Type B pancreatic cell (in vitro differentiated cells): ENCODE measurements at regions not wholly inside any gene's neighbourhood (a gene's known extent, or its start where the extent isn't known, plus 50 kb on each side); places are given as distances from the start of the nearest gene placed in this dataset.

Source experiments
- DNase-seq: peaks from one replicate; pipeline ENCODE4 v3.0.0; 2021; ENCODE audit warnings: mixed read lengths; ENCODE audit not compliant: unreplicated experiment; ENCODE audit errors: extremely low spot score
- H3K27ac Mint-ChIP-seq: 2 replicates; pipeline ENCODE4 v1.8.0; 2021; ENCODE audit warnings: mild to moderate bottlenecking, mixed read lengths
- H3K27me3 Mint-ChIP-seq: 2 replicates; pipeline ENCODE4 v1.8.0; 2021; ENCODE audit warnings: mixed read lengths
- H3K36me3 Mint-ChIP-seq: 2 replicates; pipeline ENCODE4 v1.8.0; 2021; ENCODE audit warnings: mixed read lengths
- H3K4me1 Mint-ChIP-seq: one replicate; pipeline ENCODE4 v1.8.0; 2021; ENCODE audit warnings: mixed read lengths; ENCODE audit not compliant: unreplicated experiment
- H3K4me3 Mint-ChIP-seq: 2 replicates; pipeline ENCODE4 v1.8.0; 2021; ENCODE audit warnings: mild to moderate bottlenecking, mixed read lengths
- H3K9me3 Mint-ChIP-seq: 2 replicates; pipeline ENCODE4 v1.8.0; 2021; ENCODE audit warnings: mixed read lengths
- TF ChIP-seq, protein P1 (sequence below): fragments of 200-600 bp; sonication (generic); conservative IDR thresholded peaks from 2 replicates; pipeline ENCODE4 v1.5.0; 2021; ENCODE audit warnings: antibody characterized with exemption, mild to moderate bottlenecking

DNA sequence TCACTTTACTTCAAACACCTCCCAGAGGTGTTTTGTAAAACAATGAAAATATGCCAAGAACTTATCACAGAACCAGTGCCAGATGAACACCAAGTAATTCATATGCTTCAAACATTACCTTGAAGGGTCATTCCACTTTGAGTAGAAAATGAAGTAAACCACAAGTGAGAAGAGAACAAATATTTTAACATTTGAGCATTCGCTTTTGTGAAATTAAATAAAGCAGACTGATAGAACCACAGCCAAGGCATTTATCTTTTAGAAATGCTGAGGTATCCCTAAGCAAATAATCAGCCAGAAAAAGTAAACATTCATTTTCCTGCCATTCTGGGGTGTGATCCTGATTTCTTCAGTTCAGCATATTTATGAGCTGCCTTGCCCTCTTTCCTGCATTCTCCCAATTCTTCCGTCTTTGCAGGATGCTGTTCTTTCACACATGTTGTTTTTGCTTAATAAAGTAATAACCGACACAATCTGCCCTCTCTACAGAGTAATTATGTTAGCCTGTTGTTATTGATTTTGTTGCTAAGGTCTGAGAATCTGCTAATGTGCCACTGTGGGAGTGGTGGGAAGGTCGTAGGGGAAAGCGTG lies 235.6 kb upstream of the TGFBR2 start:
- TF ChIP-seq, protein P1, sequence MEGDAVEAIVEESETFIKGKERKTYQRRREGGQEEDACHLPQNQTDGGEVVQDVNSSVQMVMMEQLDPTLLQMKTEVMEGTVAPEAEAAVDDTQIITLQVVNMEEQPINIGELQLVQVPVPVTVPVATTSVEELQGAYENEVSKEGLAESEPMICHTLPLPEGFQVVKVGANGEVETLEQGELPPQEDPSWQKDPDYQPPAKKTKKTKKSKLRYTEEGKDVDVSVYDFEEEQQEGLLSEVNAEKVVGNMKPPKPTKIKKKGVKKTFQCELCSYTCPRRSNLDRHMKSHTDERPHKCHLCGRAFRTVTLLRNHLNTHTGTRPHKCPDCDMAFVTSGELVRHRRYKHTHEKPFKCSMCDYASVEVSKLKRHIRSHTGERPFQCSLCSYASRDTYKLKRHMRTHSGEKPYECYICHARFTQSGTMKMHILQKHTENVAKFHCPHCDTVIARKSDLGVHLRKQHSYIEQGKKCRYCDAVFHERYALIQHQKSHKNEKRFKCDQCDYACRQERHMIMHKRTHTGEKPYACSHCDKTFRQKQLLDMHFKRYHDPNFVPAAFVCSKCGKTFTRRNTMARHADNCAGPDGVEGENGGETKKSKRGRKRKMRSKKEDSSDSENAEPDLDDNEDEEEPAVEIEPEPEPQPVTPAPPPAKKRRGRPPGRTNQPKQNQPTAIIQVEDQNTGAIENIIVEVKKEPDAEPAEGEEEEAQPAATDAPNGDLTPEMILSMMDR, result no peak
- DNase-seq, result no peak
- Mint-ChIP-seq H3K9me3 (peaks cover 5% of the 10 kb centered on the region), H3K27ac (peak overlapping the region; percentile 22), H3K27me3 (no peaks in the 10 kb centered on the region), H3K4me1 (peaks cover 31% of the 10 kb centered on the region), H3K36me3 (no peaks in the 10 kb centered on the region), H3K4me3 (peak overlapping the region; percentile 17)

DNA sequence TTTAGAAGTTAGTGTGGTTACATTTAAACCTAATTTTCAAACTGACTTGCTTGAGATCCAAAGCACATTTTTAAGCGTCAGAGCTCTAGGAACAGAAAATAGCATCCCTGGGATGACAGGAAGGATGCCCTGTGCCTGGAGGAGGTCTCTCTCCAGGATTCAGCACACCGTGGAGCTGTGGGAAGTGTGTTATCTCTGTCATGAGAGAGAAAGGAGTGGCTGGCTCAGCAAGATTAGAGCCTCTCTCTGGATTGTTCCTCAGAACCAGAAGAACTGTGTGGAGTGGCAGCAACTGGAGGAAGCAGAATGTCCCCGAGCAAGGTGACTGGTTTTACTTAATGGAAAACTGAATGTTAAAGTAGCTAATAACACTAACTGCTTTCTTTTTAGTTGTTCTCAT lies 233.6 kb upstream of the TGFBR2 start:
- no peaks in the 10 kb centered on the region for H3K27me3 Mint-ChIP-seq
- TF ChIP-seq, protein P1, result no peak

DNA sequence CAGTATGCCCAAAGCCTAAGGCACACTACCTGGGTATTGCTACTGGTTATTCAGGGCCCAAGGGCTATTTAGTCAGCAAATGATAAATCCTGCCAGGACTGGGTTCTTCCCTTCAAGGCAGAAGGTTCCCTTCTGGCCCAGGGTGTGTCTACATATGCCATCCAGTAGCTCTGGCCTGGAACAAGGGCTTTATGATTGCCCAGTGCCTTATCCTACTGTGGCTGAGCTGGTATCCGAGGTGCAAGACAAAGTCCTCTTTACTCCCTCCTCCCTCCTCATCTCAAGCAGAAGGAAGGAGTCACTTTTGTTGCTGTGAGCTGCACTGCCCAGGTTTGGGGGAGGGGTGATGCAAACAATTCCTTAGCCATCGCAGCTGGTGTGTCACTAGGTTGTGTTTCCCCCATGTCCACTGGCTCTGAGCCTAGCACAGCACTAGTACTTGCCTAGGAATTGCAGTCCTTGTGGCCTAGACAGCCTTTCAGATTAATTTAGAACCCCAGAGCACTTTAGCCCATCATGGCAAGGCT lies 221.8 kb upstream of the TGFBR2 start:
- Mint-ChIP-seq H3K27me3 (no peaks in the 10 kb centered on the region), H3K36me3 (no peaks in the 10 kb centered on the region), H3K4me1 (no peaks in the 10 kb centered on the region), H3K9me3 (no peaks in the 10 kb centered on the region), H3K4me3 (no peak overlapping the region), H3K27ac (no peak overlapping the region)
- TF ChIP-seq, protein P1, result no peak
- no peak for DNase-seq

More for the DNA sequence above, 233.6 kb upstream of the TGFBR2 start:
- DNase-seq, result no peak
- Mint-ChIP-seq H3K27ac (no peak overlapping the region), H3K9me3 (peaks cover 5% of the 10 kb centered on the region), H3K4me1 (peaks cover 31% of the 10 kb centered on the region), H3K4me3 (no peak overlapping the region), H3K36me3 (no peaks in the 10 kb centered on the region)

DNA sequence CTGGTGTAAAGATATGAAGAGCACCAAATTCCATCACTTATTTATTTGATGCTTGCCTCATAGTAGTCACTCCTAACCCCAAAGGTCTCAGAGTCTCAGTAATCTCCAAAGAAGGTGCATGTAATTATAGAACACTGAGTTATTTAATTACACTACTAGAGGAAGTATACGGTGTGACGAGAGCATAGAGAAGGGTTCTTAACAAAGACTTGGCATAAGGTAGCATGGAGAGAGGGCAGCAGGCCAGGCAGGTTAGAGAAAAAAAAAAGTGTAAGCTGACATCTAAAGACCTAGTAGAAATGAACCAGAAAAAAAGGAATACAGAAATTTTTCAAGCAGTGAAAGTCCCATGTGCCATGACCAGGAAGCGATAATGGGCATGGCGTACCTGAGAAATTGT lies 213.3 kb upstream of the TGFBR2 start:
- DNase-seq, result no peak
- Mint-ChIP-seq H3K27me3 (no peaks in the 10 kb centered on the region), H3K4me1 (no peaks in the 10 kb centered on the region), H3K9me3 (peaks cover 5% of the 10 kb centered on the region), H3K36me3 (no peaks in the 10 kb centered on the region), H3K4me3 (no peak overlapping the region), H3K27ac (no peak overlapping the region)
- TF ChIP-seq, protein P1, result no peak

DNA sequence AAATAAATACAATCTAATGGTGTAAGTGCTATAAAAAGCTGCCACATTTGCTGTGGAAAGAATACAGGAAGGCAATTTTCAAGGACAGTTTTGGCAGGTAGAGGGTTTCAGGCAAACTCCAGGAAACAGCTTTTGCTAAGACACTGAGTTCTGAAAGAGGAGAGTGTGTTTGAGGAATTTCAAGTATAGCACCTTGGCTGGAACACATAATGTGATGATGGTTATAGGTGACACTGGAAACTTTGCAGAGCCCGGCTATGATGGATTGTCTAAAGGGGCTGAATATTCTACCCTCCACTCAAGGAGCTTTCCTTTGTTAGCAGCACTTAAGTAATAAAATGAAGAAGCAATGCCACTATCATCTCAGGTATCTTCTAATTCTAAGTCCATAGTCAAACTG lies 209.4 kb upstream of the TGFBR2 start:
- DNase-seq, result no peak
- TF ChIP-seq, protein P1, result no peak

More for the DNA sequence above, 209.4 kb upstream of the TGFBR2 start:
- H3K27me3 Mint-ChIP-seq, result no peaks in the 10 kb centered on the region
- peaks cover 5% of the 10 kb centered on the region for H3K9me3 Mint-ChIP-seq
- H3K4me1 Mint-ChIP-seq, result peaks cover 2% of the 10 kb centered on the region
- no peaks in the 10 kb centered on the region for H3K36me3 Mint-ChIP-seq
- H3K4me3 Mint-ChIP-seq, result no peak overlapping the region
- no peak overlapping the region for H3K27ac Mint-ChIP-seq
